Neural progenitor cell (in vitro differentiated cells): ENCODE measurements at regions not wholly inside any gene's neighbourhood (a gene's known extent, or its start where the extent isn't known, plus 50 kb on each side); places are given as distances from the start of the nearest gene placed in this dataset.

Experiments used
- CTCF ChIP-seq: fragments of 200-600 bp; sonication (generic); IDR thresholded peaks from 2 replicates; pipeline ENCODE4 v1.5.1; 2017; ENCODE audit warnings: antibody characterized with exemption, mild to moderate bottlenecking
- EZH2 ChIP-seq: fragments of 200-600 bp; sonication (generic); IDR thresholded peaks from 2 replicates; pipeline ENCODE4 v1.6.1; 2017; ENCODE audit warnings: antibody characterized with exemption, mild to moderate bottlenecking, moderate library complexity
- EZH2phosphoT487 ChIP-seq: fragments of 200-600 bp; sonication (generic); IDR thresholded peaks from 2 replicates; pipeline ENCODE4 v1.6.1; 2017; ENCODE audit warnings: antibody characterized with exemption

- TF ChIP-seq CTCF (no peak), EZH2 (no peak), EZH2phosphoT487 (no peak)
These were observed 1184.9 kb upstream of the ACVR2A start for GRCh38 chr2:146659976-146660375.
